HepG2 (cell line): ENCODE measurements at regions not wholly inside any gene's neighbourhood (a gene's known extent, or its start where the extent isn't known, plus 50 kb on each side); places are given as distances from the start of the nearest gene placed in this dataset.

Experiments used
- DBP ChIP-seq: sonication (generic); formaldehyde crosslinking; IDR thresholded peaks from 2 replicates; pipeline ENCODE4 v1.4.0; 2020; ENCODE audit warnings: missing genetic modification reagents; ENCODE audit errors: not compliant biosample characterization
- IRF2 ChIP-seq: IDR thresholded peaks from 2 replicates; pipeline ENCODE4 v1.6.1; 2018; ENCODE audit warnings: missing genetic modification reagents, missing compliant biosample characterization
- KAT8 ChIP-seq: IDR thresholded peaks from 2 replicates; pipeline ENCODE4 v1.6.1; 2016; ENCODE audit warnings: missing genetic modification reagents, missing compliant biosample characterization
- MEIS1 ChIP-seq: sonication (generic); formaldehyde crosslinking; IDR thresholded peaks from 2 replicates; pipeline ENCODE4 v1.9.0; 2021; ENCODE audit warnings: mild to moderate bottlenecking, missing genetic modification reagents, moderate library complexity, borderline replicate concordance
- MTA3 ChIP-seq: sonication (generic); formaldehyde crosslinking; IDR thresholded peaks from 2 replicates; pipeline ENCODE4 v1.4.0; 2020; ENCODE audit warnings: missing genetic modification reagents
- SRSF9 ChIP-seq: fragments of 200-400 bp; formaldehyde crosslinking; IDR thresholded peaks from 2 replicates; pipeline ENCODE4 v1.6.1; 2018; ENCODE audit warnings: borderline replicate concordance, mild to moderate bottlenecking, low read depth, low read length; ENCODE audit not compliant: insufficient read depth, poor library complexity, severe bottlenecking
- STAG1 ChIP-seq: sonication (generic); formaldehyde crosslinking; IDR thresholded peaks from 2 replicates; pipeline ENCODE4 v1.4.0; 2020; ENCODE audit warnings: missing genetic modification reagents
- TAF15 ChIP-seq: fragments of 200-400 bp; formaldehyde crosslinking; IDR thresholded peaks from one replicate; pipeline ENCODE4 v1.6.1; 2018; ENCODE audit warnings: mild to moderate bottlenecking, low read depth, low read length; ENCODE audit not compliant: poor library complexity, severe bottlenecking
- TEF ChIP-seq: sonication (generic); formaldehyde crosslinking; IDR thresholded peaks from 2 replicates; pipeline ENCODE4 v1.5.0; 2020; ENCODE audit warnings: missing genetic modification reagents
- TGIF2 ChIP-seq: IDR thresholded peaks from 2 replicates; pipeline ENCODE4 v1.6.1; 2016; ENCODE audit warnings: control low read depth, missing compliant biosample characterization
- TP53 ChIP-seq: sonication (generic); formaldehyde crosslinking; conservative IDR thresholded peaks from 2 replicates; pipeline ENCODE4 v1.4.0; 2020; ENCODE audit warnings: missing genetic modification reagents
- YEATS4 ChIP-seq: sonication (generic); formaldehyde crosslinking; IDR thresholded peaks from 2 replicates; pipeline ENCODE4 v1.4.0; 2020; ENCODE audit warnings: missing genetic modification reagents, borderline replicate concordance
- ZFP91 ChIP-seq: sonication (generic); formaldehyde crosslinking; IDR thresholded peaks from 2 replicates; pipeline ENCODE4 v1.9.0; 2022; ENCODE audit warnings: missing genetic modification reagents, mild to moderate bottlenecking, borderline replicate concordance
- ZNF362 ChIP-seq: sonication (generic); formaldehyde crosslinking; IDR thresholded peaks from 2 replicates; pipeline ENCODE4 v1.4.0; 2020; ENCODE audit warnings: missing genetic modification reagents, mild to moderate bottlenecking, borderline replicate concordance
- ZNF691 ChIP-seq: sonication (generic); formaldehyde crosslinking; IDR thresholded peaks from 2 replicates; pipeline ENCODE4 v1.4.0; 2020; ENCODE audit warnings: missing genetic modification reagents, low read depth, mild to moderate bottlenecking, borderline replicate concordance
- ZSCAN25 ChIP-seq: sonication (generic); formaldehyde crosslinking; IDR thresholded peaks from 2 replicates; pipeline ENCODE4 v1.8.0; 2022; ENCODE audit warnings: mild to moderate bottlenecking, missing genetic modification reagents
- TF ChIP-seq, protein P1 (sequence below): sonication (generic); formaldehyde crosslinking; IDR thresholded peaks from 2 replicates; pipeline ENCODE4 v1.4.0; 2020; ENCODE audit warnings: missing genetic modification reagents
- TF ChIP-seq, protein P2 (sequence below): sonication (generic); formaldehyde crosslinking; conservative IDR thresholded peaks from 2 replicates; pipeline ENCODE4 v1.4.0; 2020; ENCODE audit warnings: missing genetic modification reagents

DNA sequence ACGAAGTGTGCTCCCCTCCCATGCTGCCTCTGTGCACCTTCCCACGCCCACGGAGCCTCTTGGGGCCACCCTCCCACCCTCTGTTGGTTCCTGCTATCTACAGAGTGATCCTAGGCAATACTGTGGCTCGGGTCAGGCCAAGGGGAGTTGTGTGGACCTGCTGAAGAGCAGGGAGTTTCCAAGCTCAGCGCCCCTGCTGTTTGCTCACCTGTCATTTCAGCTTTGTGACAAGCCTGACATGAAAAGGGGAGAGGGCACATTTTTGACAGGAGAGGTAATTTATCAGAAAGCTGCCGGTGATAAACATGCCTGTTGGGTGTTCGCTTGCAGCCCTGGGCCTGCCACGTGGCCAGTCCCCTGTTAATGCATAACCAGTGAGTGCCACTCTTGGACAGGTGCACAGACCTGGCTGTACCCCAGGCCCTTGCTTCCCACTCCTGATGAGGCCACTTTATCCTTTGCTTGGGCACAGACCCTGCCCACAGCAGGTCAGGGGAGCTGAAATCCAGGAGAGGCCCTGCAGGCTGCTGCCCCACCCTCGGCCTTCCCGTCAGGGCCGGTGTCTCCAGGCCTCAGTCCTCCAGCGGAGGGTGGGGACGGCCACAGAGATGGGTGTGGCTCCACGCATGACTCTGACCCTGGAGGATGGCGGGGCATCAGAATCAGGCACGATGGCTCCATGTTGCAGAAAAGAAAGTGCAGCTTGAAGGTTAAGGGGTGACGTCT lies 201.5 kb upstream of the GPR12 start (continued):
- TF ChIP-seq, protein P1, sequence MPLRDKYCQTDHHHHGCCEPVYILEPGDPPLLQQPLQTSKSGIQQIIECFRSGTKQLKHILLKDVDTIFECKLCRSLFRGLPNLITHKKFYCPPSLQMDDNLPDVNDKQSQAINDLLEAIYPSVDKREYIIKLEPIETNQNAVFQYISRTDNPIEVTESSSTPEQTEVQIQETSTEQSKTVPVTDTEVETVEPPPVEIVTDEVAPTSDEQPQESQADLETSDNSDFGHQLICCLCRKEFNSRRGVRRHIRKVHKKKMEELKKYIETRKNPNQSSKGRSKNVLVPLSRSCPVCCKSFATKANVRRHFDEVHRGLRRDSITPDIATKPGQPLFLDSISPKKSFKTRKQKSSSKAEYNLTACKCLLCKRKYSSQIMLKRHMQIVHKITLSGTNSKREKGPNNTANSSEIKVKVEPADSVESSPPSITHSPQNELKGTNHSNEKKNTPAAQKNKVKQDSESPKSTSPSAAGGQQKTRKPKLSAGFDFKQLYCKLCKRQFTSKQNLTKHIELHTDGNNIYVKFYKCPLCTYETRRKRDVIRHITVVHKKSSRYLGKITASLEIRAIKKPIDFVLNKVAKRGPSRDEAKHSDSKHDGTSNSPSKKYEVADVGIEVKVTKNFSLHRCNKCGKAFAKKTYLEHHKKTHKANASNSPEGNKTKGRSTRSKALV (CRISPR knock-in tag) = no peak
- TF ChIP-seq TGIF2 (CRISPR knock-in tag) = peak; percentile 99
- 0 out of 2 replicates have a peak, but pooled peaks have one; percentile 45 for TF ChIP-seq TP53 (CRISPR knock-in tag)
- TF ChIP-seq ZNF691 (CRISPR knock-in tag) = no peak
- peak; percentile 58; the same call in 1 of the 2 replicates for TF ChIP-seq ZFP91 (CRISPR knock-in tag)
- TF ChIP-seq TAF15 = no peak
- no peak; the same call in 1 of the 2 replicates for TF ChIP-seq TEF (CRISPR knock-in tag)
- TF ChIP-seq, protein P2, sequence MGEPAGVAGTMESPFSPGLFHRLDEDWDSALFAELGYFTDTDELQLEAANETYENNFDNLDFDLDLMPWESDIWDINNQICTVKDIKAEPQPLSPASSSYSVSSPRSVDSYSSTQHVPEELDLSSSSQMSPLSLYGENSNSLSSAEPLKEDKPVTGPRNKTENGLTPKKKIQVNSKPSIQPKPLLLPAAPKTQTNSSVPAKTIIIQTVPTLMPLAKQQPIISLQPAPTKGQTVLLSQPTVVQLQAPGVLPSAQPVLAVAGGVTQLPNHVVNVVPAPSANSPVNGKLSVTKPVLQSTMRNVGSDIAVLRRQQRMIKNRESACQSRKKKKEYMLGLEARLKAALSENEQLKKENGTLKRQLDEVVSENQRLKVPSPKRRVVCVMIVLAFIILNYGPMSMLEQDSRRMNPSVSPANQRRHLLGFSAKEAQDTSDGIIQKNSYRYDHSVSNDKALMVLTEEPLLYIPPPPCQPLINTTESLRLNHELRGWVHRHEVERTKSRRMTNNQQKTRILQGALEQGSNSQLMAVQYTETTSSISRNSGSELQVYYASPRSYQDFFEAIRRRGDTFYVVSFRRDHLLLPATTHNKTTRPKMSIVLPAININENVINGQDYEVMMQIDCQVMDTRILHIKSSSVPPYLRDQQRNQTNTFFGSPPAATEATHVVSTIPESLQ (CRISPR knock-in tag) = no peak
- peak; percentile 26; the same call in 1 of the 2 replicates for TF ChIP-seq ZNF362 (CRISPR knock-in tag)
- TF ChIP-seq STAG1 (CRISPR knock-in tag) = peak; percentile 14; the same call in 1 of the 2 replicates
- TF ChIP-seq KAT8 (CRISPR knock-in tag) = 0 out of 2 replicates have a peak, but pooled peaks have one; percentile 25
- TF ChIP-seq IRF2 (CRISPR knock-in tag) = peak; percentile 20; the same call in 1 of the 2 replicates
- no peak for TF ChIP-seq MTA3 (CRISPR knock-in tag)
- TF ChIP-seq MEIS1 (CRISPR knock-in tag) = peak; percentile 100
- peak; percentile 71; the same call in 1 of the 2 replicates for TF ChIP-seq YEATS4 (CRISPR knock-in tag)
- no peak for TF ChIP-seq SRSF9
- peak; percentile 64; the same call in 1 of the 2 replicates for TF ChIP-seq ZSCAN25 (CRISPR knock-in tag)
- TF ChIP-seq DBP (CRISPR knock-in tag) = no peak
